NCI-H2029 (cell line): ENCODE measurements at regions not wholly inside any gene's neighbourhood (a gene's known extent, or its start where the extent isn't known, plus 50 kb on each side); places are given as distances from the start of the nearest gene placed in this dataset.
"Not testable (repeated sequence)": the region's sequence is repeated elsewhere in the genome, so short reads cannot be mapped to it uniquely, and the experiment has no call there.

Experiments
- DNase-seq: peaks from one replicate; lab custom pipeline; 2025; lab: John Stamatoyannopoulos, UW

- peak; percentile 89 for DNase-seq
Measured at GRCh38 chr2:8252997-8253694, 428.7 kb upstream of the ID2 start.

- no peak for DNase-seq
Measured at GRCh38 chr2:8253781-8254180, 428.1 kb upstream of the ID2 start.

GRCh38 chr2:8254214-8254613, 427.6 kb upstream of the ID2 start:
- not testable (repeated sequence) for DNase-seq

GRCh38 chr2:8254791-8255447, 426.9 kb upstream of the ID2 start:
- DNase-seq: no peak

GRCh38 chr2:8255448-8255800, 426.4 kb upstream of the ID2 start:
- DNase-seq: no peak

GRCh38 chr2:8256905-8257304, 425.0 kb upstream of the ID2 start:
- no peak for DNase-seq

GRCh38 chr2:8257502-8257901, 424.4 kb upstream of the ID2 start:
- no peak for DNase-seq

GRCh38 chr2:8258406-8258805, 423.4 kb upstream of the ID2 start:
- no peak for DNase-seq

GRCh38 chr2:8259106-8259840, 422.6 kb upstream of the ID2 start:
- DNase-seq: no peak

- DNase-seq: no peak
Measured at GRCh38 chr2:8259841-8260178, 422.0 kb upstream of the ID2 start.

- DNase-seq: no peak
Measured at GRCh38 chr2:8260213-8260612, 421.6 kb upstream of the ID2 start.

GRCh38 chr2:8263901-8264300, 418.0 kb upstream of the ID2 start:
- DNase-seq: no peak

GRCh38 chr2:8264981-8265380, 416.9 kb upstream of the ID2 start:
- DNase-seq: no peak

- no peak for DNase-seq
Measured at GRCh38 chr2:8265476-8266226, 416.2 kb upstream of the ID2 start.

GRCh38 chr2:8266563-8266962, 415.3 kb upstream of the ID2 start:
- DNase-seq: no peak

- DNase-seq: no peak
Measured at GRCh38 chr2:8267048-8267447, 414.8 kb upstream of the ID2 start.

GRCh38 chr2:8267721-8268120, 414.1 kb upstream of the ID2 start:
- DNase-seq: no peak

GRCh38 chr2:8268172-8268783, 413.6 kb upstream of the ID2 start:
- no peak for DNase-seq

GRCh38 chr2:8270699-8271098, 411.2 kb upstream of the ID2 start:
- no peak for DNase-seq

- no peak for DNase-seq
Measured at GRCh38 chr2:8271461-8271860, 410.4 kb upstream of the ID2 start.

- DNase-seq: no peak
Measured at GRCh38 chr2:8276026-8276425, 405.8 kb upstream of the ID2 start.

- DNase-seq: no peak
Measured at GRCh38 chr2:8277921-8278571, 403.8 kb upstream of the ID2 start.
